DND-41 (cell line): ENCODE measurements at regions not wholly inside any gene's neighbourhood (a gene's known extent, or its start where the extent isn't known, plus 50 kb on each side); places are given as distances from the start of the nearest gene placed in this dataset.

ENCODE experiments used
- CTCF ChIP-seq: IDR thresholded peaks from 2 replicates; pipeline ENCODE4 v1.5.1; 2012; ENCODE audit warnings: borderline replicate concordance, low read length, moderate library complexity, mild to moderate bottlenecking; ENCODE audit not compliant: poor library complexity, severe bottlenecking; ENCODE audit errors: extremely low read depth
- EZH2 ChIP-seq: IDR thresholded peaks from 3 replicates; pipeline ENCODE4 v1.6.1; 2012; ENCODE audit warnings: borderline replicate concordance, low read depth, mild to moderate bottlenecking, moderate library complexity, low read length, inconsistent platforms; ENCODE audit not compliant: severe bottlenecking

DNA sequence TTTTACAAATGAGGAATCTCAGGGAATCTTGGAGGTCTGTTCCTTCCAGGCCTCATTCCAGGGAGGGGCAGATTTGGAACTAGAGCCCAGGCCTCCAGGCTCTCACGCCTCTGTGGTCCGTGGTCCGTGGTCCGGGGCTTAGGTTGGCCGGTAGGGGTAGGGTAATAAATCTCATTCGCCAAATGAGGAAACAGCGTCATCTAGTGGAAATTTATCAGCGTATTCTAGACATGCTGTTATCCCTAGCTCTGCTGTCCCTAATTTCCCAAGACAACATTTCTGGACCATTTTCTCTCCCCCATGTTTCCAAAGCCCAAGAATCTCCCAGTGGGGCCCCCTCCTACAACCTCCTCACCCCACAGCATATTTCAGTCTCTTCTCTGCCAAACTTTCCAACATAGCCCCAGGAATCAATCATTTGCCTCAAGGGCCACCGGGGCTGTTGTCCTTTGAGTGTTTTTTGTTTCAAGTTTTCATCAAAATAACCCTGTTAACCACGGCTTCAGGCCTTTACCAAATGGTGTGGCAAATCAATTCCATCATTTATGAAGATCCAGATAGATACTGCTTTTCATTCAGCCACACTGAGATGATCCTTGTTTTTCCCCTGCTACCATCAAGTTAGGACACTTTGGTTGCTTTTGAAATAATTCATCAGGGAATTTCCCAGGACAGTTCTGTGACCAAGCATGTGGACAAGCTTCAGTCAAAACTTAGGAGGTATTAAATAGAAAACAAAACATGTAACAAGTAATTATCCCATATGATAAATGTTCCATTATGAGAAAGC, 126.8 kb downstream of the ALDH8A1 start:
- peak; percentile 56 for TF ChIP-seq CTCF
- TF ChIP-seq EZH2, result no peak
